NCI-H748 treated with DMSO at 0.1 percent for 48 hours (cell line): ENCODE measurements at regions not wholly inside any gene's neighbourhood (a gene's known extent, or its start where the extent isn't known, plus 50 kb on each side); places are given as distances from the start of the nearest gene placed in this dataset.

Source experiments
- DNase-seq: peaks from one replicate; lab custom pipeline; 2025; lab: John Stamatoyannopoulos, UW

DNA sequence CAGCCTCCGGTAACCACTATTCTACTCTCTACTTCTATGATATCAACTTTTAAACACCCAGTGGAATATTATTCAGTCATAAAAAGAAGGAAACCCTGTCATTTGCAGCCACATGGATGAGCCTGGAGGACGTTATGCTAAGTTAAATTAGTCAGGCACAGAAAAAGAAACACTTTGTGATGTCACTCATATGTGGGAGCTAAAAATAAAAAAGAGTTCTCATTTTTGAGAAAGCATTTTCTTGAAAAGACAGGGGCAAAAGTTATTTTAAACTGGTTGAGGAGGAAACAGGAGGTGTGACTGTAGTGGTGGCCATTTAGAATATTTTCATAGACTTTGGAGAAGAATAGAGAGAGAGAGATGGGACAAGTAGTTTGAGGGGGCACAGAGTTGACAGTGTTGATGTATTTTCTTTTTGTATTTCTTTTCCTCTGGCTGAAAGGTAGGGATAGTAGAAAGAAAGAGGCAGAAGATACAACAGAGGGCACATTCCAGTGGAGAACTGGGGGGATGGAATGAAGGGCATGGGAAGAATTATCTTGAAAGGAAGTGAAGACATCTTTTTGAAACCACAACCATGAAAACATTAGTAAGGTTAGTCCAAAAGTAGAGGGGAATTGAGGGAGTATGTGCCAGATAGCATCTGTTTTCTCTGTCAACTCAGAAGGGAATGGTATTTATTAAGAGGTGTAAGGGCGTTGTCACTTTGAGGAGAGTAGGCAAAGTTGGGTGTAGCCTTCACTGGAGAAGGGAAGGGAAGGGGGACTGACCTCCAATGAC lies 181.3 kb upstream of the GMDS start:
- DNase-seq, result no peak

DNA sequence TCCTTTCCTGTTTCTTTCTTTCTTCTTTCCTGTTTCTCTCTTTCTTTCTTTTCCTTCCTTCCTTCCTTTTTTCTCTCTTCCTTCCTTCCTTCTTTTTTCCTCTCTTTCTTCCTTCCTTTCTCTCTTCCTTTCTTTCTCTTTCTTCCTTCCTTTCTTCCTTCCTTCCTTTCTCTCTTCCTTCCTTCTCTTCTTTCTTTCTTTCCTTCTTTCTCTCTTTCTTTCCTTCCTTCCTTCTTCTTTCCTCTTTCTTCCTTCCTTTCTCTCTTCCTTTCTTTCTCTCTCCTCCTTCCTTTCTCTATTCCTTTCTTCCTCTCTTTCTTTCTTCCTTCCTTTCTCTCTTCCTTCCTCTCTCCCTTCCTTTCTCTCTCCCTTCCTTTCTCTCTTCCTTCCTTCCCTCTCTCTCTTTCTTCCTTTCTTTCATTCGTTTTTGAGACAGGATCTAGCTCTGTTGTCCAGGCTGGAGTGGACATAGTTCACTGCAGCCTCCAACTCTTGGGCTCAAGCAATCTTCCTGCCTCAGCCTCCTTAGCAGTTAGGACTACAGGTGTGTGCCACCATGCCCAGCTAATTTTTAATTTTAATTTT lies 170.8 kb upstream of the GMDS start:
- no peak for DNase-seq

DNA sequence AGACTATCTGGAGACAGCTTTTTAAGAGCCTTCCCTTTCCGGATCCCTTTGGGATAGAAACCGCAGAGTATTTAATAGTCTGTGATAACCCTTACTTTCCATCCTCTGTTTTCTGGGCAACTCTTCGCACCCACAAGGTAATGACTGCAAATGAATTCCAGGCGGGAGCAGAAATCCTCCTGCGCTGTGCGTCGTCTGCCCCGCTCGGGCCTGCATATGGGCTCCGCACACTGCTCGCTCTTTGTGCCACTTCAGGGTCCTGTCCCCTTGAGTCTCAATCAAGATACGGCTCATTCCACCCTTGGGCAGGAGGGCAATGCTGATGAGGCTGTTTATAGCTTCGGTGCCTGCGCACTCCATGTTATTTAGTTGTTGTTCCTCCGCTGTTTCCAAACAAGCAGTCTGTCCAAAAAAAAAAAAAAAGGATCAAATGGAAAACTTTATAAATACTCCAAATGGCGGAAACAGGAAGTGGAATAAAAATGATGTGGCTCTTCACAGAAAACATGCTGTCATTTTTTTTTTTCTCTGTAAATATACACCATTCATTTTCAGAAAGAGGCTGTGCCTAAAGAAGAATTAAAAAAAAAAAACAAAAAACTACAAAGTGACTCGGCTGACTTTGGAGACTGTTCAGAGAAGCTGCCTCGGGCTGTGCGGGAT lies 169.6 kb upstream of the GMDS start:
- no peak for DNase-seq

DNA sequence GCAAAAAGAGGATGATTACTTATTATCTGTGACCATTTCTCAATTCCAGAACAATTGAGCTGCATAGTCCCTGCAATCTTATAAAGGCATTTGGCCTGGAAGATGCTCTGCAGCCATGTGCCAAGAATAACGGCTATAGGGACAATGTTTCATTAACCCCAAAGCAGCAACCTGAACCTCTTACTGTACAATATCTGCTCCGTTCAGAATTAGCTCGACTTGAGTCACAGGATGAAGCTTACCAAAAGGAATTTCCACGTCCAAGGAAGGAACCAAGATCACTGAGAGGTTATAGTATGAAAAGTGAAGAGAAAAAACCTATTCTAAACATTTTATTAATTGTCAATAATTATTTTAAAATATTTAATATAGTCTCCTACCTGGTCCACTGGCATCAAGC lies 167.3 kb upstream of the GMDS start:
- DNase-seq, result no peak

DNA sequence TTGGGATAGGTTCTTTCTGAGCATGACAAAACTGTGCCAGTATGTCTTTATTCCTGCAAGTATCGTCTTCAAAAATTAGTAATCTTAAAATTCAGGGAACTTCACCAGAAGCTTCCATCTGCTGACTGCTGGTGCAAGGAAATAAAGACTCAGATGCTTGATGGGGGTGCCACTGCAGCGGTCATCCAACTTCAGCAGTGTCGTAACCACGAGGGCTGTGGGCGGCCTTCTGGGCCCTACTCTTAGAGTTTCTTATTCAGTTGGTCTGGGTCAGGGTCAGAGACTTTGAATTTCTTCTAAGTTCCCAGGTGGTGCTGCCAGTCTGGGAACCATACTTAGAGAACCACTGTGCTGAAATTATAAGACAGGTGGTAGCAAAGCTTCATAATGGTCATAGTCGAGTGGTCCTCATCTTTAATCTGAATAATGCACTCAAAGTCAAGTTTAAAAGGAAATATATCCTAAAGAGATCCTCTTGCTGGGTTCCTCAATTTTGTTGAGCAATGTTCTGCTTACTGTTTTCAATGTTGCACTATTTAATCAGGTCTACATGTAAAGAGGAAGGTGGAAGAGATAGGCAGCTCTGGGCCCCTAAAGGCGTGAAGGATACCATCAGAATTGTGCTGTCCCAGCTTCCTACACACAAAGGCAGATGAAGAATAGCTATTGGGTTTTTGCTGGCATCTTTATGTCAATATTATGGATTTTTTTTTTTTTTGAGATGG lies 165.4 kb upstream of the GMDS start:
- DNase-seq, result no peak

DNA sequence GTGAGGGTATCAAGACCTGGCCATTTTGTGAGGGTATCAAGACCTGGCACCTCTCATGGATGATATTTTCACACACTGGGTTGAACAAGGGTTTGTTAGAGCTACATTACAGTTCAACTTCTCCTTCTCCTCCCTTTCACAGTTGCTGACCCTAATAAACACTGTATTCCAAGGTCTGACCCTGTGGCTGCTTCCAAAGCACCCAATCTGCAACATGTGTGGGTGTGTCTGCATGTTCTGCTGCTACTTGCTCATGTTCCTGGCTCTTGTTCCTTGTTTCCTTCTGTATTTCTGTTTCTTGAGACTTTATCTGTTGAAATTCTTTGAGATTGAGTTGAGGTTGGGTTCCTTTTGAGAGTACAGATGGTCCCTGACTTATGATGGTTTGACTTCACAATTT lies 162.1 kb upstream of the GMDS start:
- no peak for DNase-seq

DNA sequence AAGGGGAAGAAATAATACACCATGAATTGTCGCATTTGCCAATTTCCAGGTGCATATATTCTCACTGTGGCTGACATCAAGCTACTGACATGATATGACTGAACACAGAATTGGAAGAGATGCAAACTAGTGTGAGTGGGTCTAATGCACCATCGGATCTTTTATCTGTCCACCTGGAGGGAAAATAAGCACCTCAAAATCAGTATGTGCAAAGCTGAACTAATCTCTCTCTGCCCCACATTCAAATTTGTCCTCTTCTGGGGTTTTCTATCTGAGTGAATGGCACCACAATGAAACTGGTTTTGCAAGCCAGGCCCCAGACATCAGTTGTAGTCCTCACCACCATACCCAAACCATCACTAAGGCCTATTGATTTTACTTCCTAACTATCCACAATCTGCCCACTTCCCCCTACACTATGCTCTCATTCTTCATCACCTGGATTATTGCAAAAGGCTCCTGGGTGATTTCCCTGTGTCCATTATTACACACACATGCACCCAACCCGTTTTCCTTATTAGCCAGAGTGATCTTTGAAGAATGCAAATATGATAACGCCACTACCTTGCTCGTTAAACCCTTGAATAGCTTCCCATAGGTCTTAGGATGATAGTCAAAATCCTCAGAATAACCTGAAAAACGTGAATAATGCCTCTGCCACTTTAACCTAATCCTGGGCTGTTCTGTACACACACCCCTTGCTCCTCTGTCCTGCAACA lies 159.0 kb upstream of the GMDS start:
- DNase-seq, result no peak

DNA sequence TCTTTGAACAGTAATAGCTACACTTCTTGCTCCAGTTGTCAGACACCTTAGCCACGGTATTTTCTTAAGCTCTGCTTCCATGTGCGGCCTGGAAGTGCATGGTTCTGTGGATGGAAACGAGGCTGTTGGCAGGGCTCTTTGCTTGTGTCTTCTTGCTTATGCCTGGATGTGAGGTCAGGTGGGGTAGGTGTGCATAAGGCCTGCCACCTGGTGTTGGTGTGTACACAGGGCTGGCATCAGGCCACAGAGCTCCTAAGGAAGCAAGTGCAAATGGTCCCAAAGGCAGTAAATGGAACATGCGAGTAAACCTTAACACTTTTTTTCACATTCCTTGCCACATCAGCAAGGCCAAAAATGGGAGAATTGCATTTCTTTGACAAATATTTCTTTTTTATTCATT lies 158.1 kb upstream of the GMDS start:
- DNase-seq, result peak; percentile 44

DNA sequence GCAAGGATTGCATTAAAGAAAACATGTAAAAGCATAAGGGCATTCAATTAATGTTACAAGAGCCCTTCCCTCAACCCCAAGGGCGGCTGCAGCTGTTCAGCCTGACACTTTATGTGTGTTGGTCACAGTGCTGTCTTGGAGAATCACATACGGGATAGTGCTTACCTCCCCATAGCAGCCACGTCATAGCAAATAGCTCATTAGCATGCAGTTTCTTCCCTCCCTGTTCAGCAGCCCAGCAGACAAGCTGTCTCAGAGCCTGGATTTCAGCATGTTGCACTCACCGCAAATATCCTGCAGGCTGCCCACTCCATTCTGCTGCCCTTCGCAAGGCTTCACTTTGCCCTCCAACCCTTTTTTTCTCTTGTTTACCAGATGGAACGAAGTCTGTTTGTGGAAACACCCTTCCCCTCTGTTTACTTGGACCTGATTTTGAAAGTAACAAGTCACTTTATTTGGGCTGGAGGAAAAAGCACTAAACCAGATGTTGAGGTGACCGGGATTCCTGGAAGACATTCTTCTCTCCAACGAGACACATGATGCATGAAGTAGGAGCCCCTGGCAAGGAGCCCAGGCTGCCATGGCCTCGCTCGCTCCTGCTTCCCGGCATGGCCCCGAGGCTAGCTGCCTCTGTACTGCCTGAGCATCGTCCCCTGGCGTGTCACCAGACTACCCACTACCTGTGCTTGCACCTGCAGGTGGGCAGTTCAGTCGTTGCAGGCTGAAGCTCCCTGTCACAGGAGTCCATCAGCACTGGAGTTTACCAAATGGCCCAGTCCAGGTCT lies 151.6 kb upstream of the GMDS start:
- DNase-seq, result no peak

DNA sequence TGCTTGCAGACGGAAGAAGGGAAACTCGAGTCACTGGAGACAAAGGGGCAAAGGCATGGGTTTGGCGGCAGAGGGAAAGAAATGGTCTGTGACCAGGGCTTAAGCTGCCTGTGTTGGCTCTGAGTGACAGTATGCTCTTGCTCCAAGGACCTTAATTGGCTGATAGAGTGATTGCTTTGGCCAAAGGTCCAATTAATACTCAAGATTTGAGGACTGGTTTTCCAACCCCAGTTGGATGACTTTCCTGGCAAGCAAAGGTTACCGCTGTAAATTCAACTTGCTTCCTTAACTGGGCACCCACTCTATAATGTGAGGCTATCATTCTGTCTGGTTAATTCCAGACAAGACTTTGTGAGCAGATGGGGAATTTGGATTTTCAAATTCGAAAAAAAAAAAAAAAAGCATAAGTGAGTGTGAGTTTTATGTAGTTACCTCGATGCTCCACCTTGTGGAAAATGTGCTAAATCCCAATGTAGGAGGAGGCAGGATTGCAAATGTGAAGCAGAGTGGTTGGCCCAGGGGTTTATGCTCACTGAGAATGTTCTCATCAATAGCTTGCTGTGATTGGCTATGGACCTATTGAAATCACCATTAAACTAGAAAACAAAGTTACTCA lies 150.7 kb upstream of the GMDS start:
- no peak for DNase-seq

DNA sequence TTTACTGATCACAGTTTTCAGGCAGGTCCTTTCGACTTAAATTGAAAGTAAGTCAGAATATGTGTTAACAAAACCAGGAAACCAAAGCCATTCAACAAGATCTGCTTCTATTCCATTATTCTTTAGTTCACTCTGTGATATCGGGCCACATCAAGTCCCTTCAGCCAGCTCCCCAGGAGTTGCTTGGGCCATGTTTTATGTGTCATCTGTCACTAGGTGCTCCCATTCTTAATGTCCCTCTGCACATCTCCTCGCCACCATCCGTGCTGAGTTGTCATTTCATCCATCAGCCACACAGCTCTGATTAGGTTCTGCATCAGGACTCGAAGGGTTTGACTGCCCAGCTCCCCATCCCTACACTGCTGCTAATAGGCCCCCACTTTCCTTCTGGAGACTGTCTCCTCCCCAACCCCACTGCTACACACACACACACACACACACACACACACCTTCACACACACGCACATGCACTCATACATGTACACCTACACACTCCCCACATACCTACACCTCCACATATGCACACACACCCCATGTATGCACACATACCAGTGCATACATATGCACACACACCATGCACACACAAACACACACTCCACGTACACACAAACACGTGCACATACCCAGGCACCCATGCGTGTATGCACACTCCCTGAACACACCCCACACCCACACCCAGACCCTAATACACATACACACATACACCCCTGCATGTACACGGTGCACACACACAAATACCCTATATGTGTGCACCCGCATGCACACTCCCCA lies 143.3 kb upstream of the GMDS start:
- no peak for DNase-seq

DNA sequence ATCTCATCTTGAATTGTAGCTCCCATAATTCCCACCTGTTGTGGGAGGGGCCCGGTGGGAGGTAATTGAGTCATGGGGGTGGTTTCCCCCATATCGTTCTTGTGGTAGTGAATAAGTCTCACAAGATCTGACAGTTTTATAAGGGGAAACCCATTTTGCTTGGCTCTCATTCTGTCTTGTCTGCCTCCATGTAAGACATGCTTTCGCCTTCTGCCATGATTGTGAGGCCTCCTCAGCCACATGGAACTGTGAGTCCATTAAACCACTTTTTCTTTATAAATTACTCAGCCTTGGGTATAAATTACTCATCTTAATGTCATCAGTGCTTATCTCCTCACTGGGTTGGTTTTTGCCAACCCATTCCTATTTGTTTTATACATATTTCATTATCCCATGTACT lies 142.0 kb upstream of the GMDS start:
- DNase-seq, result no peak

DNA sequence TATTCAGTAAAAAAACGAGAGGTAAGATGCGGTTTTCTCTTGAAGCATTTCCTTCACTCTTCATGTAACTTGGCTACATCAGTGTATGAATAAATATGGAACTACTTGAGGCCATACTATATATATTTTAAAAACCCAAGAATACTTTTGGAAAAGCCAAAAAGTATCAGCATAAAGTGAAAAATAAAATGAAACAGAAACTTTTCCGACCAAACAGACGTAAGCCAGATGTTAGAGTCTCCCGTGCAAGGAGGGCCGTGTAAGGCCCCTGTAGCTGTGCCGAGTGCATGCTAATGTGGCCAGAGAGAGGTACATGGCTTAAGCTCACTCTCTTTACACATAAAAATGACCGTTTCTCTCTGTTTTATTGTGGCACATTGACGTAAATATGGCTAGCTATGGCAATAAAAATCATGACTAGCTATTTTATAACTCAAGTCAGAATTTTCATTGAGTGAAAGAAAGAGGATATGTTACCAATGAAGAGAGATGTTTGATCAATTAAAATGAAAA lies 140.1 kb upstream of the GMDS start:
- DNase-seq, result no peak

DNA sequence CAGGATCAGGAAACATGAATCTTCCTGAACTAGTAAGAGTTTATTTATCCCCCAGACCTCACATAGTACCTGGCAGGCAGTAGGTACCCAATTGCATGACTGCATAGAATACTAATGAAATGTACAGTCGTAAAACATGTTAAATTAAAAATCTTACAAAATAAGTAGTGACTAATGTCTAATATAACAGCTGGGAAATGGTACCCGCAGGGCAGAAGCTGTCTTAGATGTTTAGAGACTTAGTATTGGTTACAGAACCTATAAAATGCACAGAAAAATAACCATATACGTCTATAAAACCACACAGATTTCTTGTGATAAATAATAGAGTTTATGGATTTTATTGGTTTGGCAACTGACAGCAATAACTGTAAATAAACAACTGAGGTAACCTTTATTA lies 139.1 kb upstream of the GMDS start:
- no peak for DNase-seq

DNA sequence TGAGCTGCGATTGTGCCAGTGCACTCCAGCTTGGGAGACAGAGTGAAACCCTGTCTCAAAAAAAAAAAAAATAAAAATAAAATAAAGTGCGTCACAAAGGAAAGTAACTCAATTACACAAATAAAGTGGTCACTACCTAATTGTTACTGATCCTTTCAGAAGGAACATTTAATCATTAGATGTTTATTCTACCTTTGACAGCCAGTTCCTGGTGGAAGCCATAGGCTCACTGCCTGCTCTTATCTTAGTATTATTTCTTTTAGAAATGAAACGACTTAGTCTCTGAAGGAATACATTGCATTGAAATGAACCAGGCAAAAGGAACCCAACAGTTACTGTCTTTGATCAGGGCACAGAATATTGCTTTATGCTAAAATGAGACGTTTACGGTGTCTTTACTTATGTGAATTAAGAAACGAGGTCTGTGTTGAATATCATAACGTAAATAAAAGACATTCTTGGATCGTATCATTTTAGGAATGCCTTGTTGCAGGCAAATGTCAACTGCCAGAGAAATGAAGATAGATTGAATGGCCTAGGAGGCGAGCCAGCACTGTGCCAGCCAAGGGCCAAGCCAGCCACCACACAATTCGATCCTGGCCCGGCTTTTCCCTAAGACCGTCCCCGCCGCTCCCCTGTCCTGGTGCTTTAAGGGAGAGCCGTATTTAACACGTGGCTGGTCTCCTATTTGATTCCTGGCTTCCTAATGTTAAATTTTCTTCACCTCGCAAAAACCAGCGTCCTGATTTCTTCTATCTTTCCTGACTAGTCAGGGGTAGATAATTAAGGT lies 136.7 kb upstream of the GMDS start:
- DNase-seq, result no peak

DNA sequence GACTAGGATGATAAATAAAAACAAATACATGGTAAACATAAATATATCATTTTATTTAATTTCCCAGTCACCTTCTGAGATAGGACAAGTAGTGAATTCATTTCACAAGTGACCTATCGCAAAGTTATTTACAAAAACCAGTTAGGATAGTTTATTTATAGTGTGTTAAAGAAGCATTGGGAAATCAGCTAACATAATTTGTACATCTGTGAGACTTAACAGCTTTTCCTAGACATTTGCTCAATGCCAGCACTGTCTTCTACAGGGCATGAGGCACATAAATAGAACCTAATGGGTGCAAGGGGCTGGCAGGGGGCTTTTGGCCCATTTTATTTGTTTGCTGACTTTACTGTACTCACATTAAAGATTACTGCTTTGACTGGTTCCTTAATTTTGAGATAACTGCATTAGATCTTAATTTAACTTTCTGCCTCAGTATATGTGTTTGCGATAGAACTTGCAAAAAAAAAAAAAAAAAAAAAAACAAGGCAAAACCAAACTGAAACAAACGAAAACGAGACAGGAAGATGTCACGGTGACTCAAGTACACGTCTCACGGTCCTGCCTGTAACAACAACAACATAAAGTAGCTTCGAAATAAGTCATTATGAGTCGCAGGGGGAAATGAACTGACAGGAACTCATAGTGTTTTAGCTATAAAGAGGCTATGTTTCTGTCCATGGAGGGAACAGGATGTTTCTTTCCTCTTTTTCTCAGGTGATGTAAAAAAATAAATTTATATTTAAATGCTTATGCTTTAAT lies 133.7 kb upstream of the GMDS start:
- DNase-seq, result no peak

DNA sequence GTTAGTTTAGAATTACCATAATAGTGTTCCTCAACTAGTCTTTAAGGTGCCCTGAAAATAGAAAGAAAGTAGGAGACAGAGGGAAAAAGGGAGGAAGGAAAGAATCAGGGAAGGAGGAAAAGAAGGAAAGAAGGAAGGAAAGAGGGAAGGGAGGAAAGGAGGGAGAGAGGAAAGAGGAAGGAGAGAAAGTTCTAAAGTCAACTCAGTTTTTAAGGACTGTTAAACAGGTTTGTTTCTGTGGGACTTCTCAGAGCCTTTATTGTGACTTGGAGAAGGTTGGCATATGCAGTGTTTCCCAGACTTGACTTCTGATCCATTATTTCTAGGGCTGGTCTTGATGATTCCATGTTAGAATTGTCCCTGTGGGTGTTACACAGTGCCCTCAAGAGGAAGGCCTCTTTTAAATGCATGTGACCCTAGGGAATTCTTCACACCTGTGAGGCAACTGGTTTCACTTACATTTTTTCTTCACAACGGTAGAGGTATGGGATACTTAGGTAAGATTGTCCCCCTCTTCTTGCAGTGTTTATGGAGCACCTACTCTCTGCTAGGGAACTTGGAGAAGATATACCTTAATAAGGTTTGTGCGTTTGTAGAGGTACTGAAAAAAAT lies 132.7 kb upstream of the GMDS start:
- DNase-seq, result no peak
